ENCODE measurements at regions not wholly inside any gene's neighbourhood (a gene's known extent, or its start where the extent isn't known, plus 50 kb on each side); places are given as distances from the start of the nearest gene placed in this dataset.

DNA sequence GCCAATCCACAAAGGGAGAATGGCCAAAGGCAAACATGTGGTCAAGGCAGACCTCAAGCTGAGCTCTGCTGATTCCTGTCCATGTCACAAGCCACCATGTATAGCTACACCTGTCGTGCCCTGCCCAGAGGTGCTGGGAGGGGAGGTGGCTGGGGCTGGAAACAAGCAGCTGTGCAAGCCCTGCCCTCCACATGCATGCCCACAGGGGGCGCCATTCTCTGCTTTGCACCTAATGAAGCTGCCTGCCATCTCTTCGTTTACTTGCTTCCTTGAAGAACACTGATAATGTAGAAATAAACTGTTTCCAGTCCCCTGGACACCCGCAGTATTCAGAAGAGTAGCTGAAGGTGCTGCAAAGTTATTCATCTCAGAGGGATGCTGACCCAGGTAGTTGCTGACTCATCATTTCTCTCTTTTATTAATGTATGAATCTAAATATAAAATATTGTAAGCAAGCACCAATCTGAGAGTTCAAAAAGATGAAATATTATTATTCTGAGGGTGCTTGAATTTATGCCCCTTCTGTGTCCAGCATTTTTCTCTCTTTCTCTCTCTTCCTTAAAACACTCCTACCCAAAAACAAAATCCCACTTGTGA, 278.6 kb downstream of the ADGRA3 start:
- Histone ChIP-seq H2AFZ (ENCODE audit: low read depth, low read length) (no peak overlapping the region), H3K9me1 (ENCODE audit: control insufficient read depth, insufficient read depth, low read length) (no peaks in the 10 kb centered on the region), H3K4me2 (ENCODE audit: insufficient read depth, low read length) (no peak overlapping the region), H3K9me3 (replicated peaks; ENCODE audit: control insufficient read depth, insufficient read depth, low read depth, low read length) (no peaks in the 10 kb centered on the region), H3K27ac (ENCODE audit: extremely low read depth, low read depth, low read length) (no peak overlapping the region), H4K20me1 (replicated peaks; ENCODE audit: control insufficient read depth, insufficient read depth, low read length) (no peaks in the 10 kb centered on the region), H3K9ac (ENCODE audit: insufficient read depth in 1 of 2, low read depth in 2 of 2, low read length in 2 of 2) (no peak overlapping the region), H3K36me3 (ENCODE audit: control insufficient read depth, insufficient read depth, low read length) (no peaks in the 10 kb centered on the region), H3K4me1 (replicated peaks in 1 of 2; ENCODE audit: control insufficient read depth in 2 of 2, insufficient read depth in 2 of 2, low read length in 2 of 2) (no peaks in the 10 kb centered on the region), H3K27me3 (ENCODE audit: control insufficient read depth in 2 of 2, insufficient read depth in 2 of 2, low read length in 2 of 2) (no peaks in the 10 kb centered on the region), H3K79me2 (ENCODE audit: control insufficient read depth, insufficient read depth, low read length) (no peaks in the 10 kb centered on the region), H3K4me3 (no peak overlapping the region)
- BruUV-seq (replicated peaks) = no TSS peak
- 0% methylated on average over 4 of the region's 4 CpGs for WGBS (ENCODE audit: insufficient coverage, low coverage, missing lambda C conversion rate)
- FAIRE-seq = no peak
- CTCF ChIA-PET (ENCODE audit: low intra/inter-chr PET ratio) = no interaction called here
- peak in 3 of 4 experiments; percentile 8 to 24 (median 18) for DNase-seq (ENCODE audit: extremely low read depth in 1 of 4, low spot score in 3 of 4)
- intact Hi-C loops (cut with micrococcal nuclease) (no loop called here), in situ Hi-C loops (cut with MboI) (no loop called here)
- TF ChIP-seq MAFK (IDR thresholded peaks at IDR 0.05; ENCODE audit: low read length) (peak; percentile 93), CTCF (IDR thresholded peaks at IDR 0.05 in 2 of 3, conservative IDR thresholded peaks at IDR 0.05 in 1 of 3; ENCODE audit: insufficient read depth in 2 of 3, low read depth in 1 of 3, low read length in 3 of 3) (0 out of 6 replicates have a peak, but pooled peaks of 1 of the 3 experiments have one; percentile 14), MAFF (IDR thresholded peaks at IDR 0.05; ENCODE audit: low read length) (peak; percentile 91), ATF7 (IDR thresholded peaks at IDR 0.05) (no peak), ZNF316 (IDR thresholded peaks at IDR 0.05) (peak; percentile 71), RAD21 (CRISPR knock-in tag; conservative IDR thresholded peaks at IDR 0.05 in 1 of 2, IDR thresholded peaks at IDR 0.05 in 1 of 2) (no peak), ZNF232 (CRISPR knock-in tag; IDR thresholded peaks at IDR 0.05) (no peak), MAFG (tag; conservative IDR thresholded peaks at IDR 0.05) (peak; percentile 75), C11orf30 (IDR thresholded peaks at IDR 0.05; ENCODE audit: low read depth) (peak; percentile 67; the same call in 1 of the 2 replicates)
- POLR2A ChIA-PET = no interaction called here
- ATAC-seq = no peak

Data from K562 (cell line).